Hematopoietic multipotent progenitor cell treated with erythropoietin and hydrocortisone succinate and interleukin-3 and kit ligand, for 6 days (in vitro differentiated cells): ENCODE measurements at regions not wholly inside any gene's neighbourhood (a gene's known extent, or its start where the extent isn't known, plus 50 kb on each side); places are given as distances from the start of the nearest gene placed in this dataset.

Source experiments
- DNase-seq: peaks from one replicate; pipeline ENCODE4 v3.0.0-alpha.2; 2015

- DNase-seq: no peak
These were observed 51.3 kb upstream of the CNKSR3 start for GRCh38 chr6:154561750-154562149.

GRCh38 chr6:154565331-154565730, 54.8 kb upstream of the CNKSR3 start:
- DNase-seq: no peak

DNA sequence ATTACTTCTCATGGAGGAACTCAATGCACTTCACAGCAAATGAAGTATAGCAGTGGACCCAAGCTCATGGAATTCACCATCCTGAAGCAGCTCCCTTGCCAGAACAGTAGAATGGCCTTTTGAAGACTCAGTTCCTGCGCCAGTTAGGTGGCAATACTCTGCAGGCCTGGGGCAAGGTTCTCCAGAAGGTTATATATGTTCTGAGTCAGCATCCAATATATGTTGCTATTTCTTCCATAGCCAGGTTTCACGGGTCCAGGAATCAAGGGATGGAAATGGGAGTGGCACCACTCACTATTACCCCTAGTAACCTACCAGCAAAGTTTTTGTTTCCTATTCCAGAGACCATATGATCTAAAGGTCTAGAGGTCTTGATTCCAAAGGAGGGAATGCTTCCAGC, 56.4 kb upstream of the CNKSR3 start:
- no peak for DNase-seq

DNA sequence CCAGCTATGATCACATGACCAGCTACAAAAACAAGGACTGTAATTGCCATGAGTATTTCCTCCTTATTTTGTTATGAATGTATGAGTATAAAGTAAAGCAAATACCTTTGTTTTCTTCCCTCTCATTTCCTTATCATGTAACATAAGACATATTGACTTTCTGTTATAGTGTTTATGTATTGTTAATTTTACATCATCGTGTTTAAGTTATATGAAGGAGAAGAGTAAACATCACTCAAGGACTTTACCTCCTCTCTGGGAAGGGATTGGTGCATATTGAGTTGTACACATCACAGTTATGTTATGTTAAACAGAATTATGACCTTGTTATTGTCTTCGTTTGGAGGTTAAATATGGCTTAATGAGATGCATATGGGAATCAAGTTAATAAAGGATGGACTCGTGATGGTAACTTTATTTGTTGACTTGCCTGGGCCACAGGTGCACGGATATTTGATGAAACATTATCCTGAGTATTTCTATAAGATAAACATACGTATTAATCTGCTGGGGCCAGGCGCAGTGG, 57.3 kb upstream of the CNKSR3 start:
- DNase-seq: no peak

DNA sequence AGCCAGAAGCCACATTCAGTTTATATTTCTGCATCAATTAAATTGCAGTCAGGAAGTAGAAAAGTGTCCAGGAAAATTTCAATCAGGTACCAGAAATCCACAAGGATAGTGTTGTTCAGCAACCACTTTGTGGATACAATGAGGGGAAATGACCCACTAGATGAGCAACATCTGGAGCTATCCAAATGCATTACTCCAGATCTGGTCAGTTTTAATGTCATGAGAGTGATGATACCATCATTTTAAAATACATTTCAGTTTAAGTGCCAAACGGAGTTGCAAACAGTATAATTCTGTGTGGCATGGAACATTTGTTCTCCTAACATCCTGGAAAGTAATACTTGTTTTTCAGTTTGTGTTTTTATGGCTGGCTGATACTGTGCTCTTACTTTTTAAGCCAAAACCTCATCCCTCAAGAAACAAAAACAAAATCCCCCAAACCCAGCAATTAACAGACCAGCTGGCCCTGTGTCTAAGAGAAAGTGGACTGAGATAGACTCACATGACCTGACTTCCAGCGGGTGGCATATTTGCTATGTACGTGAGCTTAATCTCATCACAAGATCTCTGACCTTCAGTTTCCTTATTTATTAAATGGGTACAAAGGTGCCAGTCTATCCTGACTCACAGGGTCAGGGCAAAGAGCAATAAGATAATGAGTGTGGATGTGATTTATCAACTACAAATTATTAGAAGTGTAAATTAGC, 58.8 kb upstream of the CNKSR3 start:
- no peak for DNase-seq

DNA sequence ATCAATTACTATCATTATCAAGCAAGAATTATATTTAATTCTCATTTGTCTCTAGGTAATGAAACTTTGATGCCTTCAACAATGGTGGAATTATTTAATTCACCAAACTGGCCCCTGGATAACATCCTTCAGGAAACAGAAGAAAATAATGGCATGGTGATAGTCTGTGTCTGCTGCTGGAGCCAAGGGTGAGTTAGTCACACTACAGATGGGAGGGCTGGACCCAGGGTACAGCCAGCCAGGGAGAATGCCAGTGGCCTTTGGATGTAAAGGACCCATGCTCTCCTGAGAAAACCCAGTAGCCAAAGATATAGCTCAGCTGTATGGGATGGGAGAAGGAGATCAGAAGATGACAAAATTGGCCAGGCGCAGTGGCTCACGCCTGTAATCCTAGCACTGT, 60.0 kb upstream of the CNKSR3 start:
- no peak for DNase-seq

DNA sequence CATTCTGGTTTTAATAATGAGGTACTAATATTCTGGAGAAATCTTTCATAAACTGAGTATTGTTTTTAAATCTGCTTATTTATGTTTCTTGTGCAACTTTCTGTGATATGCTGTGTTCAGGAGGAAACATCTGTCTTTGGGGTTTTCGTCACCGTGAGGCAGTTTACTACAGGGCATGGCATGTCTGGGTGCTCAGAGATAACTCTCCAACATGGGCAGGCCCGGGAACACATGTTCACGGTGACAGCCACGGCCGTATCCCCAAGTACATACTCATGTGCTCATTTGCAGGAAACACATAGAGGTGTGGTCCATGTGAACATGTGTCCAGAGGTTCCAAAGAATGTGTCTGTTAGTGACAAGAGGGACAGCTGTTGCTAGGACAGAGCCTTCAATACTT, 62.1 kb upstream of the CNKSR3 start:
- peak; percentile 94 for DNase-seq

DNA sequence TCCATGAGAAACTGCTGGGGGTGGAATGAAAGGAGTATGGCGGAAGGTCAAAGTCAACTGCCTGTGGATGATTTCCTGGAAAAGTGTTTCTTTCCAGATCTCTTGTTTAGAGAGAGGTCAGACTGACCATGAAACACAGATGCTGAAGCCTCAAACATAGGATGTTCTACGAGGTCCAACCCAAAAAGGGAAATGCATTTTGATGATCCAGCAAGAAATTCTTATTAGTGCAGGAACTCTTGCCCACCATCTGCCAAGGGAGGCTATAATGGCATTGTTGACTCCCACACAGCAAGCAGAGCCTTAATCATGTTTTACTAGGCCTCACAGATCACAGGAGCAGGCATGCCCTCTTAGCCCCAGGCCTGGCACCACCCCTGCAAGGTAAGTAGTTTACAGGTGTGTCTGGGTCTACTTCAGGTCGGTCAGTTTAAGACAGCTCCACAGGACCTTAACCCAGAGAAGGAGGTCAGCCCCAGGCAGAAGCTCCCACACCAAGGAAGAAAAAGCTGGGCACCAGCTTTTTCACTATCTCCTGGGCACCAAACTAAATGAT, 67.6 kb upstream of the CNKSR3 start:
- no peak for DNase-seq

- DNase-seq: no peak
These were observed 68.6 kb upstream of the CNKSR3 start for GRCh38 chr6:154579046-154579445.

DNA sequence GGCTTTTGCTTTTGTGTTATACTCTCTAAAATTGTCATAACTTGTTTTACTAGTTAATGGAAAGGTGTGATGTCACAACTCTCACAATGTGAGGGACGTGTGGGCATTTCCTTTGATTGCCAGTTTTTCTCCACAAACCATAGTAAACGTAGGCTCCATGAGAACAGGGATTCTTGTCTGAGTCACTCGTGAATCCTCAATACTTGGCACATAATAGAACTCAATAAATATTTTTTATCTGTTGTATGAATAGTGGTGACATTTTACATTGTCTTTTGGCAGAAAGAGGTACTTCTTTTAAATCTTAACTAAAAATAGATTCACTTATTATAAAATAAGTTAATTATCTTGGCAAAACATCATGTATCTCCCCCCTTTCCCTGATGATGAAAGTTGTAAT, 69.0 kb upstream of the CNKSR3 start:
- no peak for DNase-seq

GRCh38 chr6:154580397-154581135, 70.1 kb upstream of the CNKSR3 start:
- no peak for DNase-seq

DNA sequence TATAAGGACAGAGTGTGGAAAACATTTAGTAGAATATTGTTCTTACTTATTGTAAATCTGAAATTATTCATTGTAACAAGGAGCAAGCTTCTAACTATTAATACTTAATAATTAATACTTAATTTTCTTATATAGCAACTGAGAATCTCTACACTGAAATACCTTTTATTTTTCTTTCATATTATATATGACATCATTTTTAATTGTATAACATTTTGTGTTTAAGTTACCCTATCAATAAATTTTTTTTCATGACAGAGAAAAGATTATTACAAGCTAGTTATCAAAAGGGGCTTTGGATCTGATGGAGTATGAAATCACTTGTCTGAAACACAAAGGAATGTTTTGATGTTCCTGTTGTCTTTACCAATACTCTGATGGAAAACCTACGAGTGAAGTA, 72.2 kb upstream of the CNKSR3 start:
- no peak for DNase-seq

DNA sequence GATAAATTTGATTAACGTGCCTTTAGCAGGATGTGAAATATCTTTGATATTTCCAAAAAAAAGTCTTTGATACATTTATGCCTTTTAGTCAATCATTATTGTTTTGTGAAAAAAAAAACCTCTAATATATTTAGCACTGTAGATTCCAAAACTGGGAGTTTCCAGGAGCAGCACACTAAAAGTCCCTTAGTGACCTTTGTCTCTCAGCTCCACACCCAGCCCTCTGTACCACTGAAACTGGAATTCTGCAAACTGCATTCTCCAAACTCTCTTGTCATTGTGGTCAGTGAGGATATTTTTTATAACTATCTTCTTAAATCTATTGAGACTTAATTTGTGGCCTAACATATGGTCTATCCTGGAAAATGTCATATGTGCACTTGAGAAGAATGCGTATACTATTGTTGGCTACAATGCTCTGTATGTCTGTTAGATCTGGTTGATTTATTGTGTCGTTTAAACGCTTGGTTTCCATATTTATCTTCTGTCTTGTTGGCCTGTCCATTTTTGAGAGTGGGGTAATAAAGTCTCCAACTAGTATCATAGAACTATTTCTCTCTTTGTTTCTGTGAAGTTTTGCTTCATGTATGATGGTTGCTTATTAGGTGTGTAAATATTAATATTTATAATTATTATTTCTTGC, 73.2 kb upstream of the CNKSR3 start:
- DNase-seq: no peak

DNA sequence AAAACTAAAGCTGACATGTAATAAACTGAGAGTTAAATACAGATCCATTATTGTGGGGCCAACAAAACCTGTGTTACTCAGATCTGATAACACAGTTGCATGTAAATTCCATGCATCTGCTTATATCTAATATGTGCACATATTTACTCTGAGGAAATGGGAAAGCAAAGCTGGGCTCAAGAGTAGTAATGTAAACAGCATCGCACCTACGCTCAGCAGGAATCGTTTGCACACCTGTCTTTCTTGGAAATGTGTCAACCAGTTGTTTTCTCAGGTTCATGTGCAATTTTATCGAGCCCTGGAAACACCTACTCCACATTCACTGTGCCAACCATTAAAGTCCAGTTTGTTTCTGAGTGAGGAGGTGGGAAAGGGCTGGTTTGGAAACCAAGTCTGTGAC, 80.3 kb upstream of the CNKSR3 start:
- no peak for DNase-seq

GRCh38 chr6:154591234-154591633, 80.7 kb upstream of the CNKSR3 start:
- no peak for DNase-seq

DNA sequence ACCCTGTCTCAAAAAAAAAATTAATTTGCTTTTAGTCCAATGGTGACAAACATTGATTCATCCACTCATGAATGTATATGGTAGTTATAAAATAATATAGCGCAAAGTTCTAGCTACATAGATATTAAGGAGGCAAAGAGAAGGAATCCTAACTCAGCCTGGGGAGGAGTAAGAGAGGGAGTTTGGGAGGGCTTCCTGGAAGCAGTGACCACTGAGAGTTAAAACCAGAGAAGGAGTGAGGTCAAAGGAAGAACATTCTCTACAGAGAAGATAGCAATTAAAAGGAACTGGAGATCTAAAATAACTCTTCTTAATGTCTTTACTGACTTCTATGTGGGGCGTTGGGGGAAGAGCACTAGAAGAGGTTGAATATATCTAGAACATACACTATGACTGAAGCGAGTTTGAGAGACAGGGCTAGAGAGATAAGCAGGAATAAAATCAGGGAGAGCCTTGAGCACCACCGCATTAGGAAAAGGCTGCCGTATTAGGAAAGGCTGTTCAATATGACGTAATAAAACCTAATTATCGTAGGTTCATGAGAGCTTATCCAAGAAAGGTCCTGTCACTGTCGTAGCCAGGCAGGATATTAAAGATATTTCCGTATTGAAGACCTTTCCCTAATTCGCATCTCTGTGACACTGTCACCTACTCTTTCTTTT, 81.8 kb upstream of the CNKSR3 start:
- no peak for DNase-seq

DNA sequence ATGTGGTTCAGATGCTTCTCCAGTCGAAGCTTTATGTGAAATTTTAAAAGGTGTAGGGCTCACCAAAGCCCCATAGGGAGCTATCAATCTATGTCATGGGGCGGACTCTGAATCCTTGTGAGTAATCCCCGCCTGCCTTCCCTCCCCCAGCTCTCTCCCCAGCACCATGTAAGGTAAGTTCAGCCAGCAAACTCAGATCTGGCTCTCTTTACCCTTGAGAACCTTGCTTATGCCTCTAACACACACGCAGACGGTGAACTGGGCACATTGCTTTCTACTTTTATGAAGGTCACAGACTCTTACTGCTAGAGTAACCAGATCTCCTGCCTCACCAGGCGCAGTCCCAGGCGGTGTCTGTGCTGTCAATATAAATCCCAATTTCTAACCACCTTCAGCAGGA, 82.6 kb upstream of the CNKSR3 start:
- DNase-seq: no peak

GRCh38 chr6:154594496-154595198, 84.2 kb upstream of the CNKSR3 start:
- DNase-seq: no peak

DNA sequence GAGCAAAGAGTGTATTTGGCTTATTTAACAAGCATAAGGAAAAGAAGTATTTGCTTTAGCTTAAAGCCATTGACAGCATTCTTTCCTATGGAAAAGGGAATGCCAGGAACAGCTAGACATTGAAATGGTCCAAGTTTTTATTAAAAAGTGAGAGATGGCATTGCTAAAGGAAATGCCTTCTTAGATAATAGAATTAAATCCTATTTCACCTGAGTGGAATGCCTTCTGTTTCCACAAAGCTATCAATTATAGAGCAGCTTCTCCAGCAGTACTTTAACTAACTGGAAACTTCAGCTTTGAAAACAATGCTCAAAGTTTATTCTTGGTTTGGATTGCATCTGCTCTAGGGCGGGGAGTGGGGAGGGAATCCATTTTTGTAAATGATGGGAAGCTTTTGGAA, 85.1 kb upstream of the CNKSR3 start:
- no peak for DNase-seq

- no peak for DNase-seq
These were observed 85.5 kb upstream of the CNKSR3 start for GRCh38 chr6:154596009-154596408.

- no peak for DNase-seq
These were observed 86.2 kb upstream of the CNKSR3 start for GRCh38 chr6:154596701-154597100.

DNA sequence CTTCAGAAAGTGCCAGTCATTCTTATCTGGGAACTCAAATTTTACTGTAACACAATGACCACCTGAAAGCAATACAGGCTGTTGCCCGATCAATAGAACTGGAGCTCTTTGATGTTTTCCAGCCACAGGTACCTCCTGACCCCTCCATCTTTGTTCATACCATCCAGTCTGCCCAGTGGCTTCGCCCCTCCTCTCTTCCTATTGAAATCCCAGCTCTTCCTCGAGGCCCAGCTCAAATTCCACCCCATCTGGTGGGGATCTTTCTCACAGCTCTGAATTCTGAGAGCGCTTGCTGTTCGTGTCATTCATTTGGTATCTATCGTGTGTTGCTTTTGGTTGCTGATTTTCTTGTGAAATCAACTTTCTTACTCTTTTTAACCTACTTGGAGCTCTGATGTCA, 87.9 kb upstream of the CNKSR3 start:
- DNase-seq: no peak

GRCh38 chr6:154602296-154602695, 91.8 kb upstream of the CNKSR3 start:
- DNase-seq: no peak
